ENCODE measurements at regions not wholly inside any gene's neighbourhood (a gene's known extent, or its start where the extent isn't known, plus 50 kb on each side); places are given as distances from the start of the nearest gene placed in this dataset.

GRCh38 chr20:61056627-61057442 lies 195.2 kb upstream of the CDH4 start:
- no TSS peak for BruUV-seq (replicated peaks)

DNA sequence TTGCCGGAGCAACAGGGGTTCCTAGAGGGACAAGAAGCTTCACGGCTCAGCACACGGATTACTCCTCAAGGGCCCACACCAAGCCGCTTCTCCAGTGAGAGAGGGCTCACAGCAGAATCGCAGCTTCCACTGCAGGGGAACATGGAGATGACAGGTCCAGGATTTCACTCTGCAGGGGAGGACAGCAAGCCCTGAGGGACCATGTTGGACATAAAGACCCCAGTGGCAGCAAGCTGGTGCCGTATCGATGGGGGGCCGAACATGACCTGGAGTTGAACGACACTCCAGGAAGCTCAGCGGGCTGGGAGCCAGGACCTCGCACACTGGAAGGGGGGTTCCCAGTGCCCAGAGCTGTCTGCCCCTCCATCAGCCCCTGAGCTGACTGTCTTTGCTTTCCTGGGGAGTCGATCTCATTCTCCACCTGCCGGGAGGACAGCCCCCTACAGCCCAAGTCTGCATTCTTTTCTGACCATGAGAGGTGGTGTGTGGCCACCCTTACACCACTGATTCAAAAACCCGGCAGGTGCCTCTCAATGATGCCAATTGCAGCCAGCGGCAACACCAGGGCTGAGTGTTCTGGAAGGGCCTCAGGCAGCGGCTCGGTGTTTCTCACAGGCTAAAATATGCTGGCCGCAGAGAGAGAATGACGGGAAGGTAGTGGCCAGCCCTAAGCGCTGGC lies 194.5 kb upstream of the CDH4 start:
- no peaks in the 10 kb centered on the region; the same call in 1 of the 2 replicates for H3K9me3 ChIP-seq (ENCODE audit: low read length)
- H4K20me1 ChIP-seq (ENCODE audit: low read length), result no peaks in the 10 kb centered on the region
- DNase-seq, result no peak
- intact Hi-C loops (cut with micrococcal nuclease), result no loop called here
- no peaks in the 10 kb centered on the region for H3F3A ChIP-seq (ENCODE audit: low read length, unreplicated experiment)
- H3K27ac ChIP-seq (ENCODE audit: low read length), result no peak overlapping the region
- H3K9me2 ChIP-seq (replicated peaks; ENCODE audit: low read length), result no peaks in the 10 kb centered on the region
- no peak for ATAC-seq
- no TSS peak for BruUV-seq (replicated peaks)
- no peak overlapping the region for H3K4me3 ChIP-seq (ENCODE audit: low read length)
- H3K79me2 ChIP-seq (ENCODE audit: low read length), result no peaks in the 10 kb centered on the region
- H3K36me3 ChIP-seq (ENCODE audit: low read depth, low read length), result no peaks in the 10 kb centered on the region
- H3K4me2 ChIP-seq (ENCODE audit: low read length), result no peak overlapping the region
- H2AFZ ChIP-seq (ENCODE audit: low read length), result no peak overlapping the region
- no peak for TF ChIP-seq EZH2phosphoT487 (IDR thresholded peaks at IDR 0.05; ENCODE audit: borderline replicate concordance, low read length)
- no peak for TF ChIP-seq CTCF (conservative IDR thresholded peaks at IDR 0.05; ENCODE audit: low read depth, low read length)
- H3K4me1 ChIP-seq (ENCODE audit: insufficient read depth, low read length), result no peaks in the 10 kb centered on the region
- ChIA-PET CTCF (no interaction called here), POLR2A (ENCODE audit: unreplicated experiment) (no interaction called here)
- H3K27me3 ChIP-seq (ENCODE audit: low read length), result 0 out of 2 replicates have a peak, but pooled peaks cover 3% of the 10 kb centered on the region
- no peak overlapping the region for H3K9ac ChIP-seq (ENCODE audit: low read length)

More at GRCh38 chr20:61056627-61057442, 195.2 kb upstream of the CDH4 start:
- H3K79me2 ChIP-seq (ENCODE audit: low read length), result no peaks in the 10 kb centered on the region
- H3F3A ChIP-seq (ENCODE audit: low read length, unreplicated experiment), result no peaks in the 10 kb centered on the region
- H3K4me3 ChIP-seq (ENCODE audit: low read length), result no peak overlapping the region
- ATAC-seq, result no peak
- H3K27me3 ChIP-seq (ENCODE audit: low read length), result 0 out of 2 replicates have a peak, but pooled peaks cover 3% of the 10 kb centered on the region
- H3K27ac ChIP-seq (ENCODE audit: low read length), result no peak overlapping the region
- H3K9me3 ChIP-seq (ENCODE audit: low read length), result no peaks in the 10 kb centered on the region; the same call in 1 of the 2 replicates
- no peaks in the 10 kb centered on the region for H4K20me1 ChIP-seq (ENCODE audit: low read length)
- H3K9me2 ChIP-seq (replicated peaks; ENCODE audit: low read length), result no peaks in the 10 kb centered on the region
- H3K4me2 ChIP-seq (ENCODE audit: low read length), result no peak overlapping the region
- no peak overlapping the region for H2AFZ ChIP-seq (ENCODE audit: low read length)
- POLR2A ChIA-PET (ENCODE audit: unreplicated experiment), result no interaction called here
- no peak for DNase-seq
- TF ChIP-seq CTCF (conservative IDR thresholded peaks at IDR 0.05; ENCODE audit: low read depth, low read length) (no peak), EZH2 (IDR thresholded peaks at IDR 0.05; ENCODE audit: low read length, unreplicated experiment) (no peak), EZH2phosphoT487 (IDR thresholded peaks at IDR 0.05; ENCODE audit: borderline replicate concordance, low read length) (no peak)
- H3K36me3 ChIP-seq (ENCODE audit: low read depth, low read length), result no peaks in the 10 kb centered on the region
- CTCF ChIA-PET, result no interaction called here
- H3K9ac ChIP-seq (ENCODE audit: low read length), result no peak overlapping the region
- no peaks in the 10 kb centered on the region for H3K4me1 ChIP-seq (ENCODE audit: insufficient read depth, low read length)
- intact Hi-C loops (cut with micrococcal nuclease), result no loop called here

GRCh38 chr20:61061981-61062380 lies 190.1 kb upstream of the CDH4 start:
- 0 out of 2 replicates have a peak, but pooled peaks cover 3% of the 10 kb centered on the region for H3K27me3 ChIP-seq (ENCODE audit: low read length)
- H3K9me3 ChIP-seq (ENCODE audit: low read length), result no peaks in the 10 kb centered on the region; the same call in 1 of the 2 replicates
- intact Hi-C loops (cut with micrococcal nuclease), result no loop called here
- no peak overlapping the region for H3K9ac ChIP-seq (ENCODE audit: low read length)
- DNase-seq (no peak), ATAC-seq (no peak)
- H3K4me3 ChIP-seq (ENCODE audit: low read length), result no peak overlapping the region
- no peaks in the 10 kb centered on the region for H3K79me2 ChIP-seq (ENCODE audit: low read length)
- ChIA-PET CTCF (no interaction called here), POLR2A (ENCODE audit: unreplicated experiment) (no interaction called here)
- H3K36me3 ChIP-seq (ENCODE audit: low read depth, low read length), result no peaks in the 10 kb centered on the region
- no peaks in the 10 kb centered on the region for H3K9me2 ChIP-seq (replicated peaks; ENCODE audit: low read length)
- H3K4me2 ChIP-seq (ENCODE audit: low read length), result no peak overlapping the region
- H4K20me1 ChIP-seq (ENCODE audit: low read length), result no peaks in the 10 kb centered on the region
- H3K4me1 ChIP-seq (ENCODE audit: insufficient read depth, low read length), result no peaks in the 10 kb centered on the region
- BruUV-seq (replicated peaks), result no TSS peak
- TF ChIP-seq CTCF (conservative IDR thresholded peaks at IDR 0.05; ENCODE audit: low read depth, low read length) (no peak), EZH2 (IDR thresholded peaks at IDR 0.05; ENCODE audit: low read length, unreplicated experiment) (no peak), EZH2phosphoT487 (IDR thresholded peaks at IDR 0.05; ENCODE audit: borderline replicate concordance, low read length) (no peak)
- H2AFZ ChIP-seq (ENCODE audit: low read length), result no peak overlapping the region
- H3F3A ChIP-seq (ENCODE audit: low read length, unreplicated experiment), result no peaks in the 10 kb centered on the region
- H3K27ac ChIP-seq (ENCODE audit: low read length), result no peak overlapping the region
